Chondrocyte (in vitro differentiated cells): ENCODE measurements at regions not wholly inside any gene's neighbourhood (a gene's known extent, or its start where the extent isn't known, plus 50 kb on each side); places are given as distances from the start of the nearest gene placed in this dataset.
A peak's percentile ranks its signal among the peaks of the same experiment; 100 is the strongest.

Experiments
- DNase-seq: peaks from one replicate; pipeline ENCODE4 v3.0.0; 2021; ENCODE audit warnings: mixed read lengths, low spot score
- H3K27ac Mint-ChIP-seq: one replicate; pipeline ENCODE4 v1.8.0; 2021; ENCODE audit warnings: mild to moderate bottlenecking, moderate library complexity, mixed read lengths; ENCODE audit not compliant: unreplicated experiment
- H3K27me3 Mint-ChIP-seq: 2 replicates; pipeline ENCODE4 v1.8.0; 2021; ENCODE audit warnings: low read depth, mixed read lengths
- H3K36me3 Mint-ChIP-seq: 2 replicates; pipeline ENCODE4 v1.8.0; 2021; ENCODE audit warnings: low read depth, mixed read lengths
- H3K4me1 Mint-ChIP-seq: 2 replicates; pipeline ENCODE4 v1.8.0; 2021; ENCODE audit warnings: low read depth, mild to moderate bottlenecking, mixed read lengths
- H3K4me3 Mint-ChIP-seq: one replicate; pipeline ENCODE4 v1.8.0; 2021; ENCODE audit warnings: mild to moderate bottlenecking, moderate library complexity, mixed read lengths; ENCODE audit not compliant: unreplicated experiment
- H3K9me3 Mint-ChIP-seq: 2 replicates; pipeline ENCODE4 v1.8.0; 2021; ENCODE audit warnings: low read depth, mixed read lengths
- TF ChIP-seq, protein P1 (sequence below): fragments of 200-600 bp; sonication (generic); IDR thresholded peaks from 2 replicates; pipeline ENCODE4 v1.5.0; 2021; ENCODE audit warnings: antibody characterized with exemption, mild to moderate bottlenecking, moderate library complexity

DNA sequence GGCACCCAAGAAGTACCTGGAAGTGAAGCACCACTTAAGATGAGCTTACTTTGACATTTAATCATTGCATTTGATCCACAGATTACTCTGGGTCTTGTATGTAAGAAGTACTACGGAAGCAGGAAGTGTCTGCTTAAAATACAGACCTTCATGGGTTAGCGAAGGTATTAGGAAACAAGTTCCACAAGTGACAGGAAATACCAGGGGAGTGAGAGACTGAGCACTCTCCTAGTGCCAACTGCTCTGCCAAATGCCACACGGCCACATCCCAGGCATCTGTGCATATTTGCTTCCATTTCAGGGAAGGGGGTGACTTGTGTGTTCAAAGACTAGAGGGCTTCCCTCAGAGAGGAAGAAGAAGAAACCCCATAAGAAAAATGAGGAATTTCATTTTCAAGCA lies 57.2 kb upstream of the ANK3 start:
- TF ChIP-seq, protein P1, sequence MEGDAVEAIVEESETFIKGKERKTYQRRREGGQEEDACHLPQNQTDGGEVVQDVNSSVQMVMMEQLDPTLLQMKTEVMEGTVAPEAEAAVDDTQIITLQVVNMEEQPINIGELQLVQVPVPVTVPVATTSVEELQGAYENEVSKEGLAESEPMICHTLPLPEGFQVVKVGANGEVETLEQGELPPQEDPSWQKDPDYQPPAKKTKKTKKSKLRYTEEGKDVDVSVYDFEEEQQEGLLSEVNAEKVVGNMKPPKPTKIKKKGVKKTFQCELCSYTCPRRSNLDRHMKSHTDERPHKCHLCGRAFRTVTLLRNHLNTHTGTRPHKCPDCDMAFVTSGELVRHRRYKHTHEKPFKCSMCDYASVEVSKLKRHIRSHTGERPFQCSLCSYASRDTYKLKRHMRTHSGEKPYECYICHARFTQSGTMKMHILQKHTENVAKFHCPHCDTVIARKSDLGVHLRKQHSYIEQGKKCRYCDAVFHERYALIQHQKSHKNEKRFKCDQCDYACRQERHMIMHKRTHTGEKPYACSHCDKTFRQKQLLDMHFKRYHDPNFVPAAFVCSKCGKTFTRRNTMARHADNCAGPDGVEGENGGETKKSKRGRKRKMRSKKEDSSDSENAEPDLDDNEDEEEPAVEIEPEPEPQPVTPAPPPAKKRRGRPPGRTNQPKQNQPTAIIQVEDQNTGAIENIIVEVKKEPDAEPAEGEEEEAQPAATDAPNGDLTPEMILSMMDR, result no peak
- no peak for DNase-seq
- H3K4me1 Mint-ChIP-seq, result peaks cover 60% of the 10 kb centered on the region
- H3K27ac Mint-ChIP-seq, result peak overlapping the region; percentile 74
- H3K4me3 Mint-ChIP-seq, result peak overlapping the region; percentile 13
- no peaks in the 10 kb centered on the region for H3K9me3 Mint-ChIP-seq
- H3K27me3 Mint-ChIP-seq, result no peaks in the 10 kb centered on the region
- peaks cover 1% of the 10 kb centered on the region for H3K36me3 Mint-ChIP-seq

DNA sequence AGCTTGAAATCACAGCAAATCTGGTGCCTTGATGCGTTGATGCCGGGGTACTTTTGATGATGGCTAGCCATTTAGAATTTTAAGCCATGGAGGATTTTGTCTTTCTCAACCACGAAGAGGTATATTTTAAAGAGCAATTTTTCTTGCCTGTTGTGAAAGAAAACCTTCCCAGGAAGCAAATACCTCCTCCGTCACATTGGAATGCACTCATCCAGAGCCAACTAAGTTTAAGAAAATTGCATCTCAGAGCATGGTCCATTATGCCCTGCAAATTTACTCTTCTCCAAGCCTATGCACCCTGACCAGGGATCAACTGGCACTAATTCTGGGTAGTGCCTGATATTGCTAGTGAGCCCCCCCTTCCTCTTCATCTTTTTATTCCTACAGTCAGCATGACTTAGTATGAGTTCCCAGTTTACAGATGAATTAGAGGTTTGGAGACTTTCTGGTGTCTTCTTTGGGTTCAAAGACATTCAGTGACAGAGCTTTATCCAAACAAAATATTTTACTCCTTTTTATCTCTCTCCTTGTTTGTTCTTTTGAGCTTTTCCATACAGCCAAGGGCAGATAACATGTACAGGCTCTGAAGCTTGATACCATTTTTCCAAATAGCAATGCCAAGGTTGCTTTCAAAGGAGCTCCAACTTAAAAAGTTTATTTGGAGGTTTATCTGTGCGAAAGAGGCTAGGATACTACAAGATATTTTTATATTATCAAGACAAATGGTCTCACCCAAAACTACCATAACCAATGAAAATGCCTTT lies 56.6 kb upstream of the ANK3 start:
- Mint-ChIP-seq H3K27ac (peak overlapping the region; percentile 74), H3K36me3 (peaks cover 1% of the 10 kb centered on the region), H3K27me3 (no peaks in the 10 kb centered on the region), H3K4me3 (no peak overlapping the region), H3K9me3 (no peaks in the 10 kb centered on the region), H3K4me1 (peaks cover 64% of the 10 kb centered on the region)
- no peak for DNase-seq
- TF ChIP-seq, protein P1, result no peak

DNA sequence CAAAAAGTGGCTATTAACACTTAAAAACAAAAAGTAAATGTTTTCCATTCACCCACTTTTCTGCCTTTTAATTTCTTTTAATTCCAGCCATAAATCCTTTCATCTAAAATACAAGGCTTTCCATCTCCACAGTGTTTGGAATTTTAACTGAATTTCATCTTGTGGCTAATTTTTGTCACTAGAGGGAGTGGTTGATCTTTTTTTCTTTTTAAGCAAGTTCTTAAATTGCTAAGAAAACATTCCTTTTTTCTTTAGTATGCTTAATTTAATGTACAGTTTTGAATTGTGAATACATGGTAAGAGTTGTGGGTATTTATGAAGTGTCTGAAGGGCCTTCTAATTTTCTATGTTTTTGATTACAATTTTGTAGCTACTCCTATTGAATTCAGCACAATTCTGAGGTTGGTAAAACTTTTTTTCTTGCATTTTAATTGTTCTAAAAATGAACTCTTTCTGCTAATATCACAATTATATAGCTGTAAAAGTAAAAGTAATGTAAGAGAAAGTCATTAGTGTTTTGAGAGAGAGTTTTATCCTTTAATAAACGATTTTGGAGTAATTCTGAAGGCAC lies 54.9 kb upstream of the ANK3 start:
- TF ChIP-seq, protein P1, result peak; percentile 95
- H3K36me3 Mint-ChIP-seq, result no peaks in the 10 kb centered on the region
- H3K27me3 Mint-ChIP-seq, result no peaks in the 10 kb centered on the region
- peak overlapping the region; percentile 8 for H3K27ac Mint-ChIP-seq
- H3K4me3 Mint-ChIP-seq, result no peak overlapping the region
- DNase-seq, result no peak
- no peaks in the 10 kb centered on the region for H3K9me3 Mint-ChIP-seq
- H3K4me1 Mint-ChIP-seq, result peaks cover 77% of the 10 kb centered on the region

DNA sequence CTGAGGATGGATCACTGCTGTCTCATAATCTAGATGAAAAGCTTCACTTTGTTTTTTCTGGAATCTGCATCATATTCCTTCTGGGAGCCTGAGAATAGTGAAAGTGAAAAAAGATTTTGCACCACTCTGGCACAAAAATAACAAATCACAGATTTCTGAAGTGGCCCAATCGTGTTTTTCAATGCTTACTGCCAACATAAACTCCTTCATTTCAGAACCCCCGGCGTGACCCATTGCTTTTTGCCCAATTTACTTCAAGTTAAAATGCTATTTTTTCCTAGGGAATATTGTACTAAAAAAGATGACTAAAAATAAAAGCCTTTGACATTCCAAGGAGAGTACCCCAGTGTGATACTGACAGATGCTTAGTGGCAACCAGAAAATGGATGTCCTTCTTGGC lies 53.7 kb upstream of the ANK3 start:
- Mint-ChIP-seq H3K4me3 (no peak overlapping the region), H3K4me1 (peaks cover 75% of the 10 kb centered on the region), H3K27me3 (no peaks in the 10 kb centered on the region), H3K9me3 (no peaks in the 10 kb centered on the region), H3K27ac (peak overlapping the region; percentile 64), H3K36me3 (no peaks in the 10 kb centered on the region)
- TF ChIP-seq, protein P1, result no peak
- DNase-seq, result no peak

DNA sequence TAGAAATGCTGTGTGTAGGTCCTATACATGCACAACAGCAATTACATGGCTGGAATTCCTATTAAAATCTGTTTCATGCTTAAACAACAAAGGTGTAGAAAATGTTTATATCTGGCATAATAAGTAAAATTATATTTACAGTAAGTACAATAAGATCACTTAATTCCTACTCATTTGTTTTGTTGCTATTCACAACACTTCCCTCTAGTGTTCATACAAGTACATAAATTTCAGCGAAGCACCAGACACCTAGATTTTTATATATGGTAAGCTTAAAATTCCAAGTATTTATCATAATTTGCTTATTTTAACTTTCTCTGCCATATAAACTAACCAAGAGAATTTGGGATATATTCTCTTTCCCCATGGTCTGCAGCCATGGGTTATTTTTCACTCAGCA lies 51.8 kb upstream of the ANK3 start:
- Mint-ChIP-seq H3K4me1 (peaks cover 58% of the 10 kb centered on the region), H3K9me3 (no peaks in the 10 kb centered on the region), H3K36me3 (no peaks in the 10 kb centered on the region), H3K27me3 (no peaks in the 10 kb centered on the region), H3K4me3 (no peak overlapping the region), H3K27ac (no peak overlapping the region)
- TF ChIP-seq, protein P1, result peak; percentile 82
- DNase-seq, result no peak
